Mucosa of descending colon (tissue), 3 donors: ENCODE measurements at regions not wholly inside any gene's neighbourhood (a gene's known extent, or its start where the extent isn't known, plus 50 kb on each side); places are given as distances from the start of the nearest gene placed in this dataset.

Source experiments
- ATAC-seq: fragments of 200-7000 bp; cut with Tn5 transposase; one replicate; pipeline ENCODE4 v1.9.1; 2020; ENCODE audit warnings: mild to moderate bottlenecking, moderate library complexity
- DNase-seq, 3 donors: peaks; one replicate each; pipeline ENCODE4 v3.0.0-alpha.2; 2020
- H3K36me3 ChIP-seq: fragments of 200-600 bp; one replicate; pipeline ENCODE4 v1.8.0; 2021; ENCODE audit warnings: low read depth, mild to moderate bottlenecking
- H3K4me1 ChIP-seq: fragments of 200-600 bp; one replicate; pipeline ENCODE4 v1.8.0; 2021; ENCODE audit warnings: low read depth, mild to moderate bottlenecking
- H3K4me3 ChIP-seq: fragments of 200-600 bp; one replicate; pipeline ENCODE4 v1.8.0; 2021; ENCODE audit warnings: mild to moderate bottlenecking
- H3K9me3 ChIP-seq: fragments of 200-600 bp; one replicate; pipeline ENCODE4 v1.8.0; 2021; ENCODE audit warnings: mild to moderate bottlenecking
- intact Hi-C, 2 donors: fragments of 100-400 bp; cut with DNase I in 1 of 2; cut with micrococcal nuclease in 1 of 2; formaldehyde crosslinking; loops; one replicate each; pipeline versions ENCODE4 v1.11.0 to v1.11.1; 2022; cut with DNase I, micrococcal nuclease
- TF ChIP-seq, protein P1 (sequence below): fragments of 200-600 bp; IDR thresholded peaks from one replicate; pipeline ENCODE4 v1.8.0; 2022; ENCODE audit warnings: antibody characterized with exemption, mild to moderate bottlenecking
- donor health status: DM: no; HTN: no; CAD: no; lungs with moderate emphysema.
- donor health status: DM: no; HTN: no; CAD: no.
- donor health status: DM: no; HTN: yes; CAD: no.

DNA sequence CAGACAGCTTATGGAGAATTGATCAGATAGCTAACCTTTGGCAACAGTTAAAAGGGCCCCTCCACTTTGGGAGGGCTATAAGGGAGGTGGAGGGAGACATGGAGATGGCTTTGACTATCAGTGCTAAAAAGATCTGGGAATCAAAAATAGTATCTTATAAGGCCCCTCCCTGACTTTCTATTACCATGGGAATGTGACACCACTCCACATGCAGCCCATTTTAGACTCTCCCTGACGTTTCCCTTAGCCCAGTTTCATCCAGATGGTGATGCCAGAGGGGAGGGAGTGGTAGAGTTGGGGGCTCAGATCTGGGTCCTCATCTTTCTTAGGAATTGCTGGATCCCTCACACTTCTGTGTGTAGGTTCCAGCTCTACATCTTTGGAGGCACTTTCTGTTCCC lies 200.0 kb upstream of the DTNBP1 start:
- Histone ChIP-seq H3K9me3 (no peaks in the 10 kb centered on the region), H3K36me3 (no peaks in the 10 kb centered on the region), H3K4me1 (no peaks in the 10 kb centered on the region), H3K4me3 (no peak overlapping the region)
- DNase-seq (no peak), ATAC-seq (no peak)
- TF ChIP-seq, protein P1, sequence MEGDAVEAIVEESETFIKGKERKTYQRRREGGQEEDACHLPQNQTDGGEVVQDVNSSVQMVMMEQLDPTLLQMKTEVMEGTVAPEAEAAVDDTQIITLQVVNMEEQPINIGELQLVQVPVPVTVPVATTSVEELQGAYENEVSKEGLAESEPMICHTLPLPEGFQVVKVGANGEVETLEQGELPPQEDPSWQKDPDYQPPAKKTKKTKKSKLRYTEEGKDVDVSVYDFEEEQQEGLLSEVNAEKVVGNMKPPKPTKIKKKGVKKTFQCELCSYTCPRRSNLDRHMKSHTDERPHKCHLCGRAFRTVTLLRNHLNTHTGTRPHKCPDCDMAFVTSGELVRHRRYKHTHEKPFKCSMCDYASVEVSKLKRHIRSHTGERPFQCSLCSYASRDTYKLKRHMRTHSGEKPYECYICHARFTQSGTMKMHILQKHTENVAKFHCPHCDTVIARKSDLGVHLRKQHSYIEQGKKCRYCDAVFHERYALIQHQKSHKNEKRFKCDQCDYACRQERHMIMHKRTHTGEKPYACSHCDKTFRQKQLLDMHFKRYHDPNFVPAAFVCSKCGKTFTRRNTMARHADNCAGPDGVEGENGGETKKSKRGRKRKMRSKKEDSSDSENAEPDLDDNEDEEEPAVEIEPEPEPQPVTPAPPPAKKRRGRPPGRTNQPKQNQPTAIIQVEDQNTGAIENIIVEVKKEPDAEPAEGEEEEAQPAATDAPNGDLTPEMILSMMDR = no peak
- intact Hi-C loops = no loop called here

GRCh38 chr6:15861486-15861885 lies 198.7 kb upstream of the DTNBP1 start:
- H3K9me3 ChIP-seq = no peaks in the 10 kb centered on the region
- TF ChIP-seq, protein P1 = no peak
- intact Hi-C loops = no loop called here
- DNase-seq = no peak
- no peak overlapping the region for H3K4me3 ChIP-seq
- ATAC-seq = no peak
- H3K4me1 ChIP-seq = no peaks in the 10 kb centered on the region
- H3K36me3 ChIP-seq = no peaks in the 10 kb centered on the region

- intact Hi-C loops = no loop called here
- no peaks in the 10 kb centered on the region for H3K4me1 ChIP-seq
- no peaks in the 10 kb centered on the region for H3K36me3 ChIP-seq
- H3K9me3 ChIP-seq = no peaks in the 10 kb centered on the region
- no peak overlapping the region for H3K4me3 ChIP-seq
- ATAC-seq = no peak
- no peak for DNase-seq
- TF ChIP-seq, protein P1 = no peak
These were observed 192.2 kb upstream of the DTNBP1 start for GRCh38 chr6:15854826-15855710.

DNA sequence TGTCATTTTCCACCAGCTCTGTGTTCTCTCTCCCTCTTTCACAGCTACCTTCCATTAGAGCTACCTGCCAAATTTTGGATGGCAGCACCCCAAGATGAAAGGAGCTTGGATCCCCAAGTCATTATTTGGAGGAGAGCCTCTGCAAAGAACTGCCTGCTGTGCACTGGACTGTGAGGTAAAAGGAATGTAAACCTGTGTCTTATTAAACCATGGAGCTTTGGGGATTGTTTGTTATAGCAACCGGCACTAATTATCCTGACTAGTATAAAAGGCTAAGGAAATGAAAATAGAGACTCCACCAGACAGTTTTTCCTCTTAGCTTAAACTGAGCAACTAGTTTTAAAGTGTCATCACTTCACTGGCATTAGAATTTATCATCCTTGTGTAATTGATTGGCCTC lies 191.6 kb upstream of the DTNBP1 start:
- no peaks in the 10 kb centered on the region for H3K9me3 ChIP-seq
- H3K36me3 ChIP-seq = no peaks in the 10 kb centered on the region
- no peak for DNase-seq
- TF ChIP-seq, protein P1 = no peak
- H3K4me1 ChIP-seq = no peaks in the 10 kb centered on the region
- no peak for ATAC-seq
- no peak overlapping the region for H3K4me3 ChIP-seq
- intact Hi-C loops = no loop called here

- TF ChIP-seq, protein P1 = no peak
- intact Hi-C loops = no loop called here
- no peaks in the 10 kb centered on the region for H3K36me3 ChIP-seq
- no peak for DNase-seq
- no peaks in the 10 kb centered on the region for H3K9me3 ChIP-seq
- H3K4me3 ChIP-seq = no peak overlapping the region
- ATAC-seq = no peak
- no peaks in the 10 kb centered on the region for H3K4me1 ChIP-seq
These were observed 190.4 kb upstream of the DTNBP1 start for GRCh38 chr6:15853259-15853658.
